ENCODE measurements at regions not wholly inside any gene's neighbourhood (a gene's known extent, or its start where the extent isn't known, plus 50 kb on each side); places are given as distances from the start of the nearest gene placed in this dataset.
A peak's percentile ranks its signal among the peaks of the same experiment; 100 is the strongest.

DNA sequence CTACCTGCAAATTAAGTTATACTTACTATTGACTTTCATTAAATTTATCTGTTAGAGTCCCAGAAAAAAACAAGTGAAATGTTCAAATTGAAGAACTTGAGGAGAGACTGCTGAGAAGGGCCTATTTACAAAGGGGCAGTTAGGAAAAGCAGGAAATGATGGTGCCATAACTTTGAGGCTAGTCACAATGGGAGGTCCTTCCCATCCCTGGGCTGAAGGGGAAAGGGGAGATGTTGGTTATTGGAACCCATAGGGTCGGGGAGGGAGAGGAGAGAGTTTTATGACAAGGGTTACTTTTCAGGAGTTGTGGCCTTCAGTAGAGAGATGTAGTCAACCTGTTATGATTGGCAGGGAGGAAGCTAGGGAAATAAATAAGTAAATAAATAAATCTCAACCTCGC is 169.1 kb downstream of the DMRT2 start:
- no peak overlapping the region for H3K4me3 Mint-ChIP-seq (ENCODE audit: unreplicated experiment)
- no peaks in the 10 kb centered on the region for H3K27me3 Mint-ChIP-seq (ENCODE audit: unreplicated experiment)
- DNase-seq (ENCODE audit: extremely low spot score, unreplicated experiment), result no peak
- H3K27ac Mint-ChIP-seq (ENCODE audit: unreplicated experiment), result no peak overlapping the region
- H3K9me3 Mint-ChIP-seq (ENCODE audit: unreplicated experiment), result no peaks in the 10 kb centered on the region
- TF ChIP-seq, protein P1, sequence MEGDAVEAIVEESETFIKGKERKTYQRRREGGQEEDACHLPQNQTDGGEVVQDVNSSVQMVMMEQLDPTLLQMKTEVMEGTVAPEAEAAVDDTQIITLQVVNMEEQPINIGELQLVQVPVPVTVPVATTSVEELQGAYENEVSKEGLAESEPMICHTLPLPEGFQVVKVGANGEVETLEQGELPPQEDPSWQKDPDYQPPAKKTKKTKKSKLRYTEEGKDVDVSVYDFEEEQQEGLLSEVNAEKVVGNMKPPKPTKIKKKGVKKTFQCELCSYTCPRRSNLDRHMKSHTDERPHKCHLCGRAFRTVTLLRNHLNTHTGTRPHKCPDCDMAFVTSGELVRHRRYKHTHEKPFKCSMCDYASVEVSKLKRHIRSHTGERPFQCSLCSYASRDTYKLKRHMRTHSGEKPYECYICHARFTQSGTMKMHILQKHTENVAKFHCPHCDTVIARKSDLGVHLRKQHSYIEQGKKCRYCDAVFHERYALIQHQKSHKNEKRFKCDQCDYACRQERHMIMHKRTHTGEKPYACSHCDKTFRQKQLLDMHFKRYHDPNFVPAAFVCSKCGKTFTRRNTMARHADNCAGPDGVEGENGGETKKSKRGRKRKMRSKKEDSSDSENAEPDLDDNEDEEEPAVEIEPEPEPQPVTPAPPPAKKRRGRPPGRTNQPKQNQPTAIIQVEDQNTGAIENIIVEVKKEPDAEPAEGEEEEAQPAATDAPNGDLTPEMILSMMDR (IDR thresholded peaks at IDR 0.05), result no peak
- no peaks in the 10 kb centered on the region for H3K36me3 Mint-ChIP-seq (ENCODE audit: unreplicated experiment)
- peaks cover 2% of the 10 kb centered on the region for H3K4me1 Mint-ChIP-seq (ENCODE audit: unreplicated experiment)

DNA sequence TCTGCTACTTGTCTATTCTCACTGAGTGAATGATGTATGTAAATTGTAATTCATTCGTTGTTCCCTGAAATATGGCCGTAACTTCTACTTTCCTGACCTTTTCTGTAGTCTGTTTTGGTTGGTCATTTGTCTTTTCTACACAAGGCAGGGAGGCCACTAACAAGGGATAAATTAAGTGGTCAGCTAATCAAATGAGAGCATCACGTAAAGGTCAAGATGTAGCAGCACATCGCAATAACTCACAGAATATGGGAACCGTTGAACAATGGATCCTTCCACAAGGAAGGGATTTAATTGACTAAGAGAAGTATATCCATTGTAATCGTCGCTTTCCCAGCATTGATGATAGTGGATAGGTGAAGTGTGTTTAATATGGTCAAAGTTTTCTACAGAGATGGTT is 171.1 kb downstream of the DMRT2 start:
- Mint-ChIP-seq H3K9me3 (ENCODE audit: unreplicated experiment) (no peaks in the 10 kb centered on the region), H3K36me3 (ENCODE audit: unreplicated experiment) (no peaks in the 10 kb centered on the region), H3K4me1 (ENCODE audit: unreplicated experiment) (peaks cover 2% of the 10 kb centered on the region), H3K27me3 (ENCODE audit: unreplicated experiment) (no peaks in the 10 kb centered on the region), H3K4me3 (ENCODE audit: unreplicated experiment) (no peak overlapping the region), H3K27ac (ENCODE audit: unreplicated experiment) (no peak overlapping the region)
- TF ChIP-seq, protein P1 (IDR thresholded peaks at IDR 0.05), result no peak
- DNase-seq (ENCODE audit: extremely low spot score, unreplicated experiment), result no peak

DNA sequence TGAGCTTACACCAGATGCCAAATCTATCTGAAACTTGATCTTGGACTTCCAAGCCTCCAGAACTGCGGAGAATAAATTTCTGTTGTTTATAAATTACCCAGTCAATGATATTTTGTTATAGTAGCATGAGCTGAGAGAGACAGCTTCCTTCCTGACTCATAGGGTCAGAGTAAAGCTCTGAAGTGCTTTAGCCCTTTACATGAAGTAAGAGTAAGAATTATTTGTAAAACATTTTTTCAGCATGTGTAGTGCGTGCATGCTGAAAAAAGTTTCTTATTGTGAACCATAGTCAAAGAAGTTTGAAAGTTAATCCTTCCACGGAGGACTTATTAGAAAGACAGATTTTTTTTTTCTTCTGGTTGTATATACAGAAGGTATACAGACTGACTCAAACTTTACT is 172.4 kb downstream of the DMRT2 start:
- no peaks in the 10 kb centered on the region for H3K27me3 Mint-ChIP-seq (ENCODE audit: unreplicated experiment)
- H3K9me3 Mint-ChIP-seq (ENCODE audit: unreplicated experiment), result no peaks in the 10 kb centered on the region
- no peak overlapping the region for H3K4me3 Mint-ChIP-seq (ENCODE audit: unreplicated experiment)
- no peak for DNase-seq (ENCODE audit: extremely low spot score, unreplicated experiment)
- H3K36me3 Mint-ChIP-seq (ENCODE audit: unreplicated experiment), result no peaks in the 10 kb centered on the region
- TF ChIP-seq, protein P1 (IDR thresholded peaks at IDR 0.05), result no peak
- peaks cover 2% of the 10 kb centered on the region for H3K4me1 Mint-ChIP-seq (ENCODE audit: unreplicated experiment)
- no peak overlapping the region for H3K27ac Mint-ChIP-seq (ENCODE audit: unreplicated experiment)

DNA sequence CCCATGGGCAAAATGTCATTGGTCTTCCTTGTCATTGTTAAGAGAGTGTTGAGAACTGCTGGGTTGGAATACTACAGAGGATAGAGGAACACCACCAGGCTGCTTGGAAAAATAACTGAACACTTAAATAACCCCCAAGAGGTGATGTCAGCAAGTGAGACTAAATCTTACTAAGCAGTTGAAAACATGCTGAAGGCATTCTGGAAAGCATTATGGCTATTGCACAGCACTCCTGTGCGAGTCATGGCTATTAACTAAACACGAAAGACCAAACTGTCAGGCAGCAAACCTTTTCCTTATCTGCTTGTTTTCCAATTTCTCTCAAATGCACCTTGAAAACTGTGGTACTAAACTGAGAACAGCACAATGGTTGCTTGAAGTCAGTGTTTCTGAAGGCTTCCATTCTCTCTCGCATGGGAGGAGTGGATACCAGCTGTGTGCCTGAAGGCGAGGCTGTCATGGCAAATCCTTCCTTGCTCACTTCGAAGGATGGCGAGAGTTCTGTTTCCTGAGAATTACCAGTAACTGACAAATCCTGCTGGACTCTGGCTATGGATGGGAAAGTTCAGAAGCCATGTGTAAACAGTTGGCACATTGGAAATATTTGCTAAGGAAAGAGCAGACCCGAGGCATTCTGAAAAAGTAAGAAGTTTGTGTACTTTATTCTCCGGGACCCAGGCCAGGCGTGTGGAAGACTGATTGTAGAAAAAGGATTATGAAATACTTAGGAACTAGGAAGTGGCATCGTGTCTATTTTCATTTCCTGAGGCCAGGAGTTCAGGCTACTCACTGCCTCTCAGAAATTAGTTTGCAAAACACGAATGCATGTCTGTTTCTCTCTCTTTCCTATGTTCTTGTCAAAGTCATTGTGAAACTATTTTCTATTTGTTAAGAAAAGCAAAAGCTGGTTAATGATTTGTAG is 182.1 kb downstream of the DMRT2 start:
- no peak for DNase-seq (ENCODE audit: extremely low spot score, unreplicated experiment)
- H3K36me3 Mint-ChIP-seq (ENCODE audit: unreplicated experiment), result no peaks in the 10 kb centered on the region
- H3K27me3 Mint-ChIP-seq (ENCODE audit: unreplicated experiment), result no peaks in the 10 kb centered on the region
- no peaks in the 10 kb centered on the region for H3K9me3 Mint-ChIP-seq (ENCODE audit: unreplicated experiment)
- TF ChIP-seq, protein P1 (IDR thresholded peaks at IDR 0.05), result no peak
- H3K4me3 Mint-ChIP-seq (ENCODE audit: unreplicated experiment), result peak overlapping the region; percentile 61
- H3K27ac Mint-ChIP-seq (ENCODE audit: unreplicated experiment), result peak overlapping the region; percentile 87
- peaks cover 25% of the 10 kb centered on the region for H3K4me1 Mint-ChIP-seq (ENCODE audit: unreplicated experiment)

DNA sequence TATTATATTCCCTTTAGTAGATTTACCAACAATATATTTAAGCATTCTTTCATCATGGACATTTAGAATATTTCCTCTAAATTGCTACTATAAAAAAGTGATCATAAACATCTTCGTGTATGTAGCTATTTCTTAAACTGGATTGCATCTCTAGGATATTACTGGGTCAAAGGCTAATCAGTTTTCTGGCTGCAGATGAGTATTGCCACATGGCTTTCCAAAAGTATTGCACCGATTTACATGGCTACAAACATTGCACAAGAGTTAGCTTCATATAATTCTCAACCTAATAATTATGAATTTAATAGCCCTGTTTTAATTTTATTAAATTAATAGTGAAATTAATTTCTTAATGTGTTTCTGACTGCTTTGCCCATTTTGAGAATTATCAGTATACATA is 183.4 kb downstream of the DMRT2 start:
- H3K27ac Mint-ChIP-seq (ENCODE audit: unreplicated experiment), result no peak overlapping the region
- no peaks in the 10 kb centered on the region for H3K36me3 Mint-ChIP-seq (ENCODE audit: unreplicated experiment)
- H3K4me3 Mint-ChIP-seq (ENCODE audit: unreplicated experiment), result no peak overlapping the region
- TF ChIP-seq, protein P1 (IDR thresholded peaks at IDR 0.05), result no peak
- H3K4me1 Mint-ChIP-seq (ENCODE audit: unreplicated experiment), result peaks cover 25% of the 10 kb centered on the region
- no peak for DNase-seq (ENCODE audit: extremely low spot score, unreplicated experiment)
- H3K27me3 Mint-ChIP-seq (ENCODE audit: unreplicated experiment), result no peaks in the 10 kb centered on the region
- no peaks in the 10 kb centered on the region for H3K9me3 Mint-ChIP-seq (ENCODE audit: unreplicated experiment)

Measured in osteocyte (in vitro differentiated cells).